ENCODE measurements at regions not wholly inside any gene's neighbourhood (a gene's known extent, or its start where the extent isn't known, plus 50 kb on each side); places are given as distances from the start of the nearest gene placed in this dataset.

DNA sequence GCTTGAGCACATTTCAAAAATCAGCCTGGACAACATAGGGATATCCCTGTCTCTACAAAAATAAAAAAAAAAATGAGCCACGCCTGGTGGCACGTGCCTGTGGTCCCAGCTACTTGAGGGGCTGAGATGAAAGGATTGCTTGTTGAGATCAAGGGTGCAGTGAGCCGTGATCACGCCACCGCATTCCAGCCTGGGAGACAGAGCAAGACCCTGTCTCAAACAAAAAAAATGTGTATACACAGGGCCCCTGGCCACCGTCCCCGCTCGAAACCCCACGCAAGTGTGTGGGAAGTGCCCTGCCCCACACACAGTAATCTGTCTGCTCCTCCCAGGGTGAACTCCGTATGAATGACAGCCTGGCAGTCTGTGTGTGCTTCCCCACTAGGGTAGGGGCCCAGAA, 93.0 kb upstream of the RPL38 start:
- Histone ChIP-seq H3K9me3 (no peaks in the 10 kb centered on the region), H3K4me3 (no peak overlapping the region), H3K4me1 (no peaks in the 10 kb centered on the region), H3K27me3 (peaks cover 89% of the 10 kb centered on the region), H3K27ac (no peak overlapping the region), H3K36me3 (no peaks in the 10 kb centered on the region)
- 17 to 33% methylated on average over 6 to 8 of the region's 10 CpGs for WGBS, 2 donors (ENCODE audit: low coverage in 1 of 2)
- ATAC-seq, result no peak
- TF ChIP-seq POLR2A (IDR thresholded peaks at IDR 0.05) (no peak), POLR2AphosphoS5 (IDR thresholded peaks at IDR 0.05) (no peak), EP300 (IDR thresholded peaks at IDR 0.05) (no peak)
- TF ChIP-seq, protein P1, sequence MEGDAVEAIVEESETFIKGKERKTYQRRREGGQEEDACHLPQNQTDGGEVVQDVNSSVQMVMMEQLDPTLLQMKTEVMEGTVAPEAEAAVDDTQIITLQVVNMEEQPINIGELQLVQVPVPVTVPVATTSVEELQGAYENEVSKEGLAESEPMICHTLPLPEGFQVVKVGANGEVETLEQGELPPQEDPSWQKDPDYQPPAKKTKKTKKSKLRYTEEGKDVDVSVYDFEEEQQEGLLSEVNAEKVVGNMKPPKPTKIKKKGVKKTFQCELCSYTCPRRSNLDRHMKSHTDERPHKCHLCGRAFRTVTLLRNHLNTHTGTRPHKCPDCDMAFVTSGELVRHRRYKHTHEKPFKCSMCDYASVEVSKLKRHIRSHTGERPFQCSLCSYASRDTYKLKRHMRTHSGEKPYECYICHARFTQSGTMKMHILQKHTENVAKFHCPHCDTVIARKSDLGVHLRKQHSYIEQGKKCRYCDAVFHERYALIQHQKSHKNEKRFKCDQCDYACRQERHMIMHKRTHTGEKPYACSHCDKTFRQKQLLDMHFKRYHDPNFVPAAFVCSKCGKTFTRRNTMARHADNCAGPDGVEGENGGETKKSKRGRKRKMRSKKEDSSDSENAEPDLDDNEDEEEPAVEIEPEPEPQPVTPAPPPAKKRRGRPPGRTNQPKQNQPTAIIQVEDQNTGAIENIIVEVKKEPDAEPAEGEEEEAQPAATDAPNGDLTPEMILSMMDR (IDR thresholded peaks at IDR 0.05), result no peak

DNA sequence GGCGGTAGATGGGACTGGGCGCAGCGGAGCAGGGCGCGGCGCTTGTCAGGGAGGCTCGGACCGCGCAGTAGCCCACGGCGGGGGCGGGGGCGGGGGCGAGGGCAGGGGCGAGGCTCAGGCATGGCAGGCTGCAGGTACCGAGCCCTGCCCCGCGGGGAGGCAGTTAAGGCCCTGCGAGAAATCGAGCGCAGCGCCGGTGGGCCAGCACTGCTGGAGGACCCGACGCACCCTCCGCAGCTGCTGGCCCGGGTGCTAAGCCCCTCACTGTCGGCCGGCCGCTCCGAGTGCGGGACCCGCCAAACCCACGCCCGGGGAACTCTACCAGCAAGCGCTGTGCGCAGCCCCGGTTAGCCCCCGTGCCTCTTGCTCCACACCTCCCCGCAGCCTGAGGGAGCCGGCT, 90.2 kb upstream of the RPL38 start:
- Histone ChIP-seq H3K27me3 (peaks cover 74% of the 10 kb centered on the region), H3K4me1 (no peaks in the 10 kb centered on the region), H3K9me3 (no peaks in the 10 kb centered on the region), H3K36me3 (no peaks in the 10 kb centered on the region), H3K4me3 (no peak overlapping the region), H3K27ac (no peak overlapping the region)
- WGBS, 2 donors (ENCODE audit: low coverage in 1 of 2), result 80% methylated on average over 1 of the region's 41 CpGs; no CpG with 5 or more reads in 1 of the 2 donors
- TF ChIP-seq POLR2AphosphoS5 (IDR thresholded peaks at IDR 0.05) (no peak), EP300 (IDR thresholded peaks at IDR 0.05) (no peak), POLR2A (IDR thresholded peaks at IDR 0.05) (no peak)
- TF ChIP-seq, protein P1 (IDR thresholded peaks at IDR 0.05), result no peak
- ATAC-seq, result no peak

DNA sequence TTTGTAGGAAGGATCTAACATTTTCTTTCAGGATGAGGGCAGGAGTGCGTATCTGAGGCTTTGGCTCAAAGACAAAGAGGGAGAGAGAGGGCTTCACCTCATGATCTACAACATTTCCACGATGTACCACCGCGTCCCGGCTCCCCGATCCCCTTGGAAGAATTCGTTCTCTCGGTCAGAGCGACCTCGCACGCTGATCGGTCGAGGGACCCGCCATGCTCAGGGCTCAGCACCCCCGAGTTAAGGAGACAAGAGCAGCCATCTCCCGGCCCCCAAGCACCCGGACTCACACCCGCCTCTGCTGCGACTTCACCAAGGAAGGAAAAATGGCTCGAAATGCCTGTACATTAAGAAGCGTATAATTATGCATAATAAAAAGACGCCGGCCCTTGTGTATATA, 89.5 kb upstream of the RPL38 start:
- H3K9me3 ChIP-seq, result no peaks in the 10 kb centered on the region
- ATAC-seq, result no peak
- no peaks in the 10 kb centered on the region for H3K36me3 ChIP-seq
- no peaks in the 10 kb centered on the region for H3K4me1 ChIP-seq
- 10 to 45% methylated on average over 2 to 11 of the region's 23 CpGs for WGBS, 2 donors (ENCODE audit: low coverage in 1 of 2)
- peaks cover 67% of the 10 kb centered on the region for H3K27me3 ChIP-seq
- no peak overlapping the region for H3K27ac ChIP-seq
- H3K4me3 ChIP-seq, result no peak overlapping the region
- TF ChIP-seq, protein P1 (IDR thresholded peaks at IDR 0.05), result no peak
- TF ChIP-seq EP300 (IDR thresholded peaks at IDR 0.05), result no peak
- no peak for TF ChIP-seq POLR2AphosphoS5 (IDR thresholded peaks at IDR 0.05)
- no peak for TF ChIP-seq POLR2A (IDR thresholded peaks at IDR 0.05)

- 100% methylated on average over 1 of the region's 10 CpGs; no CpG with 5 or more reads in 1 of the 2 donors for WGBS, 2 donors (ENCODE audit: low coverage in 1 of 2)
- peaks cover 61% of the 10 kb centered on the region for H3K27me3 ChIP-seq
- H3K4me3 ChIP-seq, result no peak overlapping the region
- H3K4me1 ChIP-seq, result no peaks in the 10 kb centered on the region
- H3K27ac ChIP-seq, result no peak overlapping the region
- TF ChIP-seq EP300 (IDR thresholded peaks at IDR 0.05) (no peak), POLR2A (IDR thresholded peaks at IDR 0.05) (no peak), POLR2AphosphoS5 (IDR thresholded peaks at IDR 0.05) (no peak)
- TF ChIP-seq, protein P1 (IDR thresholded peaks at IDR 0.05), result no peak
- no peaks in the 10 kb centered on the region for H3K36me3 ChIP-seq
- no peaks in the 10 kb centered on the region for H3K9me3 ChIP-seq
- no peak for ATAC-seq
These were observed 88.5 kb upstream of the RPL38 start for GRCh38 chr17:74114881-74115470.

GRCh38 chr17:74115586-74115985, 87.9 kb upstream of the RPL38 start:
- TF ChIP-seq POLR2AphosphoS5 (IDR thresholded peaks at IDR 0.05), result no peak
- no peak for TF ChIP-seq EP300 (IDR thresholded peaks at IDR 0.05)
- no peaks in the 10 kb centered on the region for H3K4me1 ChIP-seq
- H3K27me3 ChIP-seq, result peaks cover 61% of the 10 kb centered on the region
- ATAC-seq, result no peak
- no peak overlapping the region for H3K4me3 ChIP-seq
- no peaks in the 10 kb centered on the region for H3K36me3 ChIP-seq
- no peak overlapping the region for H3K27ac ChIP-seq
- peaks cover 0 to 5% (median 0%) of the 10 kb centered on the region in 3 donors for H3K9me3 ChIP-seq
- WGBS, 2 donors (ENCODE audit: low coverage in 1 of 2), result 64 to 66% methylated on average over 3 to 6 of the region's 7 CpGs
